Hepatocyte (in vitro differentiated cells): ENCODE measurements at regions not wholly inside any gene's neighbourhood (a gene's known extent, or its start where the extent isn't known, plus 50 kb on each side); places are given as distances from the start of the nearest gene placed in this dataset.
A peak's percentile ranks its signal among the peaks of the same experiment; 100 is the strongest.

Experiments
- DNase-seq: peaks from one replicate; pipeline ENCODE4 v3.0.0-alpha.2; 2016; ENCODE audit warnings: low spot score
- H2AFZ ChIP-seq: fragments of 200-600 bp; sonication (generic); 2 replicates; pipeline ENCODE4 v1.6.0; 2016; ENCODE audit warnings: antibody characterized with exemption, mild to moderate bottlenecking
- H3K27ac ChIP-seq: fragments of 200-600 bp; sonication (generic); 2 replicates; pipeline ENCODE4 v1.5.1; 2016; ENCODE audit warnings: mild to moderate bottlenecking
- H3K27me3 ChIP-seq: fragments of 200-600 bp; sonication (generic); 2 replicates; pipeline ENCODE4 v1.6.1; 2016
- H3K36me3 ChIP-seq: fragments of 200-600 bp; sonication (generic); replicated peaks from 2 replicates; pipeline ENCODE4 v1.5.1; 2016; ENCODE audit warnings: low read depth; ENCODE audit not compliant: insufficient read depth
- H3K4me1 ChIP-seq: fragments of 200-600 bp; sonication (generic); 2 replicates; pipeline ENCODE4 v1.5.1; 2016; ENCODE audit warnings: mild to moderate bottlenecking, moderate library complexity; ENCODE audit not compliant: insufficient read depth
- H3K4me2 ChIP-seq: fragments of 200-600 bp; sonication (generic); 2 replicates; pipeline ENCODE4 v1.6.0; 2016
- H3K4me3 ChIP-seq: fragments of 200-600 bp; sonication (generic); 2 replicates; pipeline ENCODE4 v1.5.1; 2016; ENCODE audit warnings: mild to moderate bottlenecking
- H3K79me2 ChIP-seq: fragments of 200-600 bp; sonication (generic); 2 replicates; pipeline ENCODE4 v1.6.0; 2017; ENCODE audit warnings: mild to moderate bottlenecking
- H3K9me2 ChIP-seq: fragments of 200-600 bp; sonication (generic); replicated peaks from 2 replicates; pipeline ENCODE4 v1.6.0; 2017; ENCODE audit warnings: mild to moderate bottlenecking; ENCODE audit not compliant: insufficient read depth
- H3K9me3 ChIP-seq: fragments of 200-600 bp; sonication (generic); 2 replicates; pipeline ENCODE4 v1.5.1; 2016; ENCODE audit warnings: low read depth, mild to moderate bottlenecking
- H4K20me1 ChIP-seq: fragments of 200-600 bp; sonication (generic); 2 replicates; pipeline ENCODE4 v1.6.0; 2016; ENCODE audit warnings: mild to moderate bottlenecking; ENCODE audit not compliant: insufficient read depth, poor library complexity, severe bottlenecking
- EZH2 ChIP-seq: fragments of 200-600 bp; sonication (generic); IDR thresholded peaks from 2 replicates; pipeline ENCODE4 v1.6.1; 2016; ENCODE audit warnings: antibody characterized with exemption, mild to moderate bottlenecking, borderline replicate concordance
- EZH2phosphoT487 ChIP-seq: fragments of 200-600 bp; sonication (generic); IDR thresholded peaks from one replicate; pipeline ENCODE4 v1.6.1; 2018; ENCODE audit warnings: antibody characterized with exemption, mild to moderate bottlenecking, low read depth, moderate library complexity; ENCODE audit not compliant: unreplicated experiment, severe bottlenecking
- WGBS: methylation state at CpG from one replicate; pipeline ENCODE4 v1.1.6; 2016; ENCODE audit warnings: low lambda C conversion rate; ENCODE audit errors: missing lambda C conversion rate; 5-methylcytosine and 5-hydroxymethylcytosine counted together
- TF ChIP-seq, protein P1 (sequence below): fragments of 200-600 bp; sonication (generic); IDR thresholded peaks from 2 replicates; pipeline ENCODE4 v1.5.1; 2016; ENCODE audit warnings: antibody characterized with exemption, mild to moderate bottlenecking; ENCODE audit not compliant: poor library complexity

DNA sequence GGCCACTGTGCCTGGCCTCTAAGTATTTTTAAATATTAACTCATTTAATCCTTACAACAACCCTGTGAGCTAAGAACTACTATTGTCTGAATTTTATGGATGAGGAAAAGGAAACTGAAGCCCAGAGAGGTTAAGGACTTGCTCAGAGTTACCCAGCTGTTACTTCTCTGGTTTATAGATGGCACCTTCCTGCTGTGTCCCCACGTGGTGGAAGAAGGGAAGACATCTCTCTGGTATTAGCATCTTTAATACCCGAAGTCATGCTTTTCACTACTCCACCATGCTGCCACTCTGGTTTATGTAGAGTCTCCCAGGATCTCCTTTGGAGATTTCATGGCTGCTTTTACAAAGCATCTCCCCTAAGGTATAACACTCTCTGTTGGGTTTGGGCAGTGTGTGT lies 105.5 kb upstream of the MKLN1 start:
- H4K20me1 ChIP-seq, result no peaks in the 10 kb centered on the region
- no peak for DNase-seq
- H3K4me2 ChIP-seq, result no peak overlapping the region
- TF ChIP-seq EZH2, result no peak
- no peak for TF ChIP-seq EZH2phosphoT487
- TF ChIP-seq, protein P1, sequence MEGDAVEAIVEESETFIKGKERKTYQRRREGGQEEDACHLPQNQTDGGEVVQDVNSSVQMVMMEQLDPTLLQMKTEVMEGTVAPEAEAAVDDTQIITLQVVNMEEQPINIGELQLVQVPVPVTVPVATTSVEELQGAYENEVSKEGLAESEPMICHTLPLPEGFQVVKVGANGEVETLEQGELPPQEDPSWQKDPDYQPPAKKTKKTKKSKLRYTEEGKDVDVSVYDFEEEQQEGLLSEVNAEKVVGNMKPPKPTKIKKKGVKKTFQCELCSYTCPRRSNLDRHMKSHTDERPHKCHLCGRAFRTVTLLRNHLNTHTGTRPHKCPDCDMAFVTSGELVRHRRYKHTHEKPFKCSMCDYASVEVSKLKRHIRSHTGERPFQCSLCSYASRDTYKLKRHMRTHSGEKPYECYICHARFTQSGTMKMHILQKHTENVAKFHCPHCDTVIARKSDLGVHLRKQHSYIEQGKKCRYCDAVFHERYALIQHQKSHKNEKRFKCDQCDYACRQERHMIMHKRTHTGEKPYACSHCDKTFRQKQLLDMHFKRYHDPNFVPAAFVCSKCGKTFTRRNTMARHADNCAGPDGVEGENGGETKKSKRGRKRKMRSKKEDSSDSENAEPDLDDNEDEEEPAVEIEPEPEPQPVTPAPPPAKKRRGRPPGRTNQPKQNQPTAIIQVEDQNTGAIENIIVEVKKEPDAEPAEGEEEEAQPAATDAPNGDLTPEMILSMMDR, result no peak
- 64% methylated on average over 2 of the region's 2 CpGs for WGBS
- no peaks in the 10 kb centered on the region for H3K27me3 ChIP-seq
- H3K4me3 ChIP-seq, result no peak overlapping the region
- no peak overlapping the region for H2AFZ ChIP-seq
- H3K4me1 ChIP-seq, result peaks cover 29% of the 10 kb centered on the region
- no peaks in the 10 kb centered on the region for H3K9me2 ChIP-seq
- H3K79me2 ChIP-seq, result no peaks in the 10 kb centered on the region
- no peaks in the 10 kb centered on the region for H3K9me3 ChIP-seq
- no peak overlapping the region for H3K27ac ChIP-seq
- H3K36me3 ChIP-seq, result no peaks in the 10 kb centered on the region

DNA sequence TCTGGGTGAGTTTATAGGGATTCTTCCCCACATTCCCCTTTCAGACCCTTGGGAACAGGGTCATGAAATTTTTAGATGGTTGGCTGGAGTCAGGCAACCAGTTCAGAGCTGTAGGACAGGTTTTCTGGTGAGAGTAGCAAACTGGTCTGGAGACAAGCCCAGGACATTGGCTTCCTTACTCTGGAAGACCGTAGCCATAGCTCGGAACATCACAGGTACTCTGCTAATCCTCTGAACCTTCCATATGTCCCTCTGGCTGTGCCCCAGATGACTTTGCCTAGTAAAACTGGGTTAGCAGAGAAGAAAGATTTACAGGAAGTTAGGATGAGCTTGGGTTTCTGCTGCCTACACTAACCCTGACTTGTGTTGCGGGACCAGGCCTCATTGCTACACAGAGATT lies 104.5 kb upstream of the MKLN1 start:
- Histone ChIP-seq H3K79me2 (no peaks in the 10 kb centered on the region), H3K9me3 (no peaks in the 10 kb centered on the region), H3K9me2 (no peaks in the 10 kb centered on the region), H4K20me1 (no peaks in the 10 kb centered on the region), H2AFZ (no peak overlapping the region), H3K4me2 (no peak overlapping the region), H3K27ac (no peak overlapping the region), H3K36me3 (no peaks in the 10 kb centered on the region), H3K27me3 (no peaks in the 10 kb centered on the region), H3K4me1 (peaks cover 29% of the 10 kb centered on the region), H3K4me3 (no peak overlapping the region)
- TF ChIP-seq, protein P1, result no peak
- 94% methylated on average over 3 of the region's 3 CpGs for WGBS
- DNase-seq, result no peak

DNA sequence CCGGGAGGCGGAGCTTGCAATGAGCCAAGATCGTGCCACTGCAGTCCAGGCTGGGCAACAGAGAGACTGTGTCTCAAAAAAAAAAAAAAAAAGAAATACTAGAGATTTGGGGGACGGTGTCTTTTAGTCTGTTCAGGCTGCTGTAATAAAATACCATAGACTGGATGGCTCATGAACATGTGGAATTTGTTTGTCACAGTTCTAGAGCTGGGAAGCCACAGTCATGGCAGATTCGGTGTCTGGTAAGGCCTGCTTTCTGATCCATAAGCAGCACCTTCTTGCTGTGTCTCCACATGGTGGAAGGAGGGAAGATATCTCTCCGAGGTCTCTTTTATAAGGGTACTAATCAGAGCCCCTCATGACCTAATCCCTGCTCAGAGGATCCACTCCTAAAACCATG lies 102.7 kb upstream of the MKLN1 start:
- Histone ChIP-seq H3K9me2 (no peaks in the 10 kb centered on the region), H4K20me1 (no peaks in the 10 kb centered on the region), H3K4me1 (peaks cover 19% of the 10 kb centered on the region), H3K27me3 (no peaks in the 10 kb centered on the region), H2AFZ (peak overlapping the region; percentile 75), H3K4me2 (peak overlapping the region; percentile 67), H3K79me2 (no peaks in the 10 kb centered on the region), H3K9me3 (no peaks in the 10 kb centered on the region), H3K27ac (peak overlapping the region; percentile 96), H3K4me3 (no peak overlapping the region), H3K36me3 (no peaks in the 10 kb centered on the region)
- WGBS, result 94% methylated on average over 5 of the region's 6 CpGs
- no peak for DNase-seq
- TF ChIP-seq EZH2 (no peak), EZH2phosphoT487 (no peak)
- TF ChIP-seq, protein P1, result no peak
